H1 (cell line): ENCODE measurements at regions not wholly inside any gene's neighbourhood (a gene's known extent, or its start where the extent isn't known, plus 50 kb on each side); places are given as distances from the start of the nearest gene placed in this dataset.

Experiments used
- CTCF ChIA-PET: fragments of 300-600 bp; sonication (Branson Sonifier 250); formaldehyde crosslinking; loops from one replicate; lab custom pipeline; 2021; ENCODE audit not compliant: partially characterized antibody; lab: Charles Lee
- POLR2A ChIA-PET: fragments of 300-600 bp; sonication (Branson Sonifier 250); formaldehyde crosslinking; loops from one replicate; lab custom pipeline; 2021; ENCODE audit warnings: inconsistent platforms; ENCODE audit not compliant: partially characterized antibody; lab: Charles Lee
- DNase-seq, 2 experiments: peaks; one replicate each; pipeline versions ENCODE4 v3.0.0 to v3.0.0-alpha.2; 2010 to 2022; ENCODE audit warnings: low spot score in 2 of 2, low read depth in 1 of 2, mixed read lengths in 1 of 2
- FAIRE-seq: peaks from 2 replicates; lab custom pipeline; 2011; peaks lifted over from hg19 to GRCh38; lab: Jason Lieb, UNC
- H2AFZ ChIP-seq: 2 replicates; pipeline ENCODE4 v1.8.1; 2012; ENCODE audit warnings: low read length, inconsistent platforms
- H2AK5ac ChIP-seq: 2 replicates; pipeline ENCODE4 v1.6.1; 2013; ENCODE audit warnings: low read depth, low read length
- H2BK120ac ChIP-seq: replicated peaks from 2 replicates; pipeline ENCODE3; 2013; ENCODE audit warnings: low read depth, low read length, inconsistent platforms
- H2BK12ac ChIP-seq: 2 replicates; pipeline ENCODE4 v1.6.1; 2013; ENCODE audit warnings: low read depth, low read length
- H2BK15ac ChIP-seq: 2 replicates; pipeline ENCODE4 v1.6.1; 2013; ENCODE audit warnings: low read length
- H2BK20ac ChIP-seq: 2 replicates; pipeline ENCODE4 v1.6.1; 2013; ENCODE audit warnings: low read length
- H2BK5ac ChIP-seq: 2 replicates; pipeline ENCODE4 v1.6.1; 2013; ENCODE audit warnings: low read depth, low read length
- H3K14ac ChIP-seq: 2 replicates; pipeline ENCODE4 v1.6.1; 2013; ENCODE audit warnings: inconsistent platforms; ENCODE audit not compliant: insufficient read length
- H3K18ac ChIP-seq: 2 replicates; pipeline ENCODE4 v1.6.1; 2013; ENCODE audit warnings: low read length; ENCODE audit errors: extremely low read depth
- H3K23ac ChIP-seq: 2 replicates; pipeline ENCODE4 v1.6.1; 2013; ENCODE audit warnings: inconsistent platforms; ENCODE audit not compliant: insufficient read length
- H3K23me2 ChIP-seq: 2 replicates; pipeline ENCODE4 v1.6.1; 2013; ENCODE audit warnings: low read depth, low read length
- H3K27ac ChIP-seq: 2 replicates; pipeline ENCODE4 v1.6.1; 2011; ENCODE audit warnings: low read depth, low read length, inconsistent platforms
- H3K27me3 ChIP-seq, 4 experiments: replicated peaks in 1 of 4; 1 replicate in 1 of 4; 2 replicates in 3 of 4; pipeline versions ENCODE4 v1.6.1 to v1.8.1; 2011 to 2013; ENCODE audit warnings: low read length in 3 of 4, mild to moderate bottlenecking in 3 of 4, inconsistent platforms in 2 of 4, mixed read lengths in 2 of 4, moderate library complexity in 1 of 4; ENCODE audit not compliant: control insufficient read depth in 3 of 4, insufficient read depth in 3 of 4; ENCODE audit errors: extremely low read depth in 1 of 4
- H3K36me3 ChIP-seq, 4 experiments: 2 replicates each; pipeline versions ENCODE4 v1.6.1 to v1.8.1; 2011 to 2013; ENCODE audit warnings: mild to moderate bottlenecking in 4 of 4, low read length in 3 of 4, moderate library complexity in 2 of 4, control low read depth in 1 of 4, inconsistent platforms in 1 of 4; ENCODE audit not compliant: insufficient read depth in 4 of 4, control insufficient read depth in 2 of 4
- H3K4ac ChIP-seq: replicated peaks from 2 replicates; pipeline ENCODE3; 2013; ENCODE audit warnings: low read length, low read depth, mixed read lengths, inconsistent platforms; ENCODE audit not compliant: insufficient read length
- H3K4me1 ChIP-seq, 4 experiments: replicated peaks in 1 of 4; 1 replicate in 1 of 4; 2 replicates in 3 of 4; pipeline versions ENCODE4 v1.6.1 to v1.8.1; 2011 to 2013; ENCODE audit warnings: low read length in 3 of 4, inconsistent platforms in 2 of 4, mixed read lengths in 1 of 4; ENCODE audit not compliant: insufficient read depth in 4 of 4, control insufficient read depth in 3 of 4
- H3K4me2 ChIP-seq, 2 experiments: 2 replicates each; pipeline versions ENCODE4 v1.6.1 to v1.8.1; 2011 to 2013; ENCODE audit warnings: low read depth in 2 of 2, low read length in 2 of 2, control low read depth in 1 of 2, inconsistent platforms in 1 of 2, mild to moderate bottlenecking in 1 of 2; ENCODE audit not compliant: insufficient read depth in 1 of 2
- H3K4me3 ChIP-seq, 4 experiments: fragments of 200-600, 300-600 bp in 1 of 4; sonication (generic), shearing (Covaris generic), sonication (Bioruptor Twin) in 1 of 4; 2 replicates each; pipeline versions ENCODE4 v1.5.1 to v1.8.1; 2011 to 2016; ENCODE audit warnings: low read length in 4 of 4, low read depth in 3 of 4, control low read depth in 2 of 4, inconsistent platforms in 2 of 4, mild to moderate bottlenecking in 2 of 4, mixed read lengths in 1 of 4, moderate library complexity in 1 of 4; ENCODE audit not compliant: insufficient read depth in 2 of 4; ENCODE audit errors: extremely low read depth in 1 of 4
- H3K56ac ChIP-seq: replicated peaks from 2 replicates; pipeline ENCODE3; 2013; ENCODE audit warnings: low read depth, mild to moderate bottlenecking, mixed read lengths, low read length, inconsistent platforms; ENCODE audit not compliant: insufficient read length
- H3K79me1 ChIP-seq: 2 replicates; pipeline ENCODE4 v1.6.1; 2013; ENCODE audit warnings: low read depth, low read length, control low read depth
- H3K79me2 ChIP-seq, 2 experiments: 2 replicates each; pipeline versions ENCODE4 v1.6.1 to v1.8.1; 2012 to 2013; ENCODE audit warnings: low read length in 2 of 2, mild to moderate bottlenecking in 2 of 2, inconsistent platforms in 1 of 2; ENCODE audit not compliant: insufficient read depth in 2 of 2, control insufficient read depth in 1 of 2
- H3K9ac ChIP-seq, 4 experiments: replicated peaks in 1 of 4; 1 replicate in 1 of 4; 2 replicates in 3 of 4; pipeline versions ENCODE4 v1.6.1 to v1.8.1; 2011 to 2013; ENCODE audit warnings: low read depth in 3 of 4, low read length in 3 of 4, control low read depth in 2 of 4, mild to moderate bottlenecking in 2 of 4, moderate library complexity in 2 of 4, inconsistent platforms in 1 of 4; ENCODE audit errors: extremely low read depth in 1 of 4
- H3K9me3 ChIP-seq, 2 experiments: 2 replicates each; pipeline versions ENCODE4 v1.6.1 to v1.8.1; 2012 to 2013; ENCODE audit warnings: mild to moderate bottlenecking in 2 of 2, moderate library complexity in 2 of 2, control low read depth in 1 of 2, inconsistent platforms in 1 of 2, low read depth in 1 of 2, low read length in 1 of 2, mixed read lengths in 1 of 2; ENCODE audit not compliant: insufficient read depth in 2 of 2
- H4K20me1 ChIP-seq, 2 experiments: replicated peaks in 1 of 2; 2 replicates each; pipeline versions ENCODE3 to v1.8.1; 2011 to 2013; ENCODE audit warnings: inconsistent platforms in 2 of 2, low read length in 2 of 2, mild to moderate bottlenecking in 1 of 2; ENCODE audit not compliant: insufficient read depth in 2 of 2, control insufficient read depth in 1 of 2
- H4K5ac ChIP-seq: 2 replicates; pipeline ENCODE4 v1.6.1; 2013; ENCODE audit warnings: low read length, low read depth, mixed read lengths, inconsistent platforms; ENCODE audit not compliant: insufficient read length
- H4K8ac ChIP-seq: 2 replicates; pipeline ENCODE4 v1.8.0; 2013; ENCODE audit warnings: mild to moderate bottlenecking, moderate library complexity, low read length, inconsistent platforms; ENCODE audit not compliant: insufficient read depth; ENCODE audit errors: extremely low read depth
- H4K91ac ChIP-seq: replicated peaks from 2 replicates; pipeline ENCODE3; 2013; ENCODE audit warnings: low read length, mixed read lengths, inconsistent platforms; ENCODE audit not compliant: insufficient read length
- CEBPB ChIP-seq: IDR thresholded peaks from 2 replicates; pipeline ENCODE4 v1.6.1; 2012; ENCODE audit warnings: low read depth, low read length
- CHD1 ChIP-seq: IDR thresholded peaks from 2 replicates; pipeline ENCODE4 v1.6.1; 2012; ENCODE audit warnings: low read depth, low read length, improper control_type of control experiment
- EGR1 ChIP-seq: IDR thresholded peaks from 2 replicates; pipeline ENCODE4 v1.6.1; 2011; ENCODE audit warnings: low read depth, low read length, borderline replicate concordance
- HDAC6 ChIP-seq: IDR thresholded peaks from one replicate; pipeline ENCODE4 v1.7.1; 2012; ENCODE audit warnings: low read depth, mild to moderate bottlenecking, inconsistent platforms, low read length, moderate library complexity
- KDM1A ChIP-seq: fragments of 200-600, 300-600 bp; sonication (generic); IDR thresholded peaks from 2 replicates; pipeline ENCODE4 v1.7.1; 2016; ENCODE audit warnings: mild to moderate bottlenecking, low read length, borderline replicate concordance
- KDM4A ChIP-seq: IDR thresholded peaks from one replicate; pipeline ENCODE4 v1.7.1; 2012; ENCODE audit warnings: low read depth, mild to moderate bottlenecking, moderate library complexity, low read length, inconsistent platforms; ENCODE audit not compliant: severe bottlenecking
- MAX ChIP-seq: IDR thresholded peaks from 2 replicates; pipeline ENCODE4 v1.6.1; 2012; ENCODE audit warnings: inconsistent platforms
- NRF1 ChIP-seq: IDR thresholded peaks from 2 replicates; pipeline ENCODE4 v1.6.1; 2011; ENCODE audit warnings: mild to moderate bottlenecking, low read depth, low read length, improper control_type of control experiment
- PHF8 ChIP-seq: fragments of 200-600 bp; sonication (generic); conservative IDR thresholded peaks from 2 replicates; pipeline ENCODE4 v1.7.1; 2012; ENCODE audit warnings: low read depth, mild to moderate bottlenecking, inconsistent platforms, low read length, moderate library complexity
- RBBP5 ChIP-seq: IDR thresholded peaks from 2 replicates; pipeline ENCODE4 v1.7.1; 2012; ENCODE audit warnings: low read depth, mild to moderate bottlenecking, inconsistent platforms, low read length, moderate library complexity, borderline replicate concordance
- SRF ChIP-seq: IDR thresholded peaks from 2 replicates; pipeline ENCODE4 v1.6.1; 2011; ENCODE audit warnings: mild to moderate bottlenecking, low read depth, low read length, moderate library complexity
- TEAD4 ChIP-seq: IDR thresholded peaks from 2 replicates; pipeline ENCODE4 v1.6.1; 2012; ENCODE audit warnings: low read depth, low read length, inconsistent platforms, mixed read lengths
- ZNF274 ChIP-seq: IDR thresholded peaks from 2 replicates; pipeline ENCODE4 v1.7.0; 2012; ENCODE audit warnings: low read length, borderline replicate concordance; ENCODE audit errors: extremely low read depth
- WGBS, 2 experiments: shearing (Covaris generic) in 1 of 2; methylation state at CpG; one replicate each; pipeline versions ENCODE4 v1.1.6 to v1.1.7; 2013 to 2015; ENCODE audit warnings: low lambda C conversion rate in 2 of 2, mixed read lengths in 2 of 2, inconsistent platforms in 1 of 2, low coverage in 1 of 2, missing lambda C conversion rate in 1 of 2; ENCODE audit not compliant: insufficient replicate concordance in 2 of 2, insufficient coverage in 1 of 2, insufficient read length in 1 of 2; ENCODE audit errors: extremely low coverage in 1 of 2, missing lambda C conversion rate in 1 of 2; 5-methylcytosine and 5-hydroxymethylcytosine counted together

GRCh38 chr13:94799299-94799698, 87.0 kb upstream of the SOX21 start:
- WGBS, 2 experiments, result 91% methylated on average over 5 of the region's 5 CpGs; no CpG with 5 or more reads in 1 of the 2 experiments
- Histone ChIP-seq H3K4me1 (no peaks in the 10 kb centered on the region), H2BK12ac (no peak overlapping the region), H3K4ac (no peak overlapping the region), H3K36me3 (no peaks in the 10 kb centered on the region), H4K91ac (no peak overlapping the region), H3K79me1 (no peaks in the 10 kb centered on the region), H2AFZ (peak overlapping the region; percentile 79), H3K56ac (no peak overlapping the region), H3K79me2 (no peaks in the 10 kb centered on the region), H2BK15ac (no peak overlapping the region), H4K8ac (no peak overlapping the region), H4K5ac (peak overlapping the region; percentile 15), H3K23me2 (no peaks in the 10 kb centered on the region), H4K20me1 (no peaks in the 10 kb centered on the region), H2BK20ac (no peak overlapping the region), H3K9ac (no peak overlapping the region), H3K9me3 (no peaks in the 10 kb centered on the region), H3K27ac (no peak overlapping the region), H3K18ac (no peak overlapping the region), H2BK120ac (no peak overlapping the region), H3K4me2 (no peak overlapping the region), H3K27me3 (no peaks in the 10 kb centered on the region), H3K14ac (no peak overlapping the region), H2AK5ac (no peak overlapping the region), H3K4me3 (no peak overlapping the region), H2BK5ac (no peak overlapping the region), H3K23ac (no peak overlapping the region)
- ChIA-PET CTCF (interaction anchor here (1.2 to 1.3 kb wide), 2 partner anchors 109 to 151 kb away, joined by 3 read pairs; no protein-coding TSS in a partner anchor), POLR2A (no interaction called here)
- FAIRE-seq (no peak), DNase-seq (no peak)
- TF ChIP-seq HDAC6 (no peak), TEAD4 (no peak), KDM4A (no peak), MAX (no peak), RBBP5 (no peak), SRF (no peak), KDM1A (no peak), PHF8 (no peak), CEBPB (no peak), NRF1 (no peak), ZNF274 (no peak), CHD1 (no peak), EGR1 (no peak)
